ENCODE measurements at regions not wholly inside any gene's neighbourhood (a gene's known extent, or its start where the extent isn't known, plus 50 kb on each side); places are given as distances from the start of the nearest gene placed in this dataset.

DNA sequence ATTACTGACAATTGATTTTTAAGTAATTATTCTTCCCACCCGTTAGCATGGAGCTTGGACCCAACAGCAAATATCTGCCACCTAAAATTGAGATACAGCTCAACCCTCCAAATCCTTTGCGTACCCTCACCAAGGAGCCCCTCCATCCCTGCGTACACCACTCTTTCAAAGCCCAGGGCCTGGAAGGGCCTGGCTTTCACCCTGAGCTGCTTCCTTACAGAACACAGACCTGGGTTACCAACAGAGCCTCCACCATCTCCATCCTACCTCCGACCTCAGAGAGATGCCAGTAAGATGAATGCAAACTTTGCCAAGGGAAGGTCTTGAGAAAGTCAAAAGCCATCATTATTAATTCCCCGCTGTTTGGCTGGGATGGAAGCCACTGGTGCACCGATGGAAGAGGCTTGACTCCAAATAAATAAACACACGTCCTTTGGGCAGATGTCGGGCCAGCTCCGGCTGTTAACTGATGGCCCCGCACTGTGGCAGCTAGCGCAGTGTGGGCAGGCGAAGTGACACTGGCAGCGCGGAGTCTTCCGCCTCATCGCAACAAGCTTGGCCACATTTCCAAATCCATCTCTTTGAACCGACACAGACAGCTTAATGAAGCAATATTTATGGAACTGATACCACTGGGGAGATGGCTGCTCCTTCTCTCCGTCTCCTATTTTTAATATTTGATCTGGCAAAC, 150.2 kb upstream of the VSTM2B start:
- no peaks in the 10 kb centered on the region for H3K9me3 ChIP-seq
- DNase-seq, result no peak
- WGBS, 2 donors, result 90% methylated on average over 18 of the region's 18 CpGs
- H3K27me3 ChIP-seq, result peaks cover 0 to 19% (median 0%) of the 10 kb centered on the region in 3 donors
- H3K4me3 ChIP-seq, result no peak overlapping the region
- intact Hi-C loops (cut with DNase I), result no loop called here
- H3K27ac ChIP-seq, result no peak overlapping the region
- no peaks in the 10 kb centered on the region for H3K4me1 ChIP-seq
- TF ChIP-seq POLR2AphosphoS5 (IDR thresholded peaks at IDR 0.05) (no peak), EP300 (IDR thresholded peaks at IDR 0.05) (no peak), POLR2A (IDR thresholded peaks at IDR 0.05) (no peak)
- no peaks in the 10 kb centered on the region for H3K36me3 ChIP-seq

- DNase-seq, result no peak
- H3K36me3 ChIP-seq, result no peaks in the 10 kb centered on the region
- 50 to 64% methylated on average over 5 of the region's 5 CpGs for WGBS, 2 donors
Measured at GRCh38 chr19:29376855-29377354, 148.9 kb upstream of the VSTM2B start.

DNA sequence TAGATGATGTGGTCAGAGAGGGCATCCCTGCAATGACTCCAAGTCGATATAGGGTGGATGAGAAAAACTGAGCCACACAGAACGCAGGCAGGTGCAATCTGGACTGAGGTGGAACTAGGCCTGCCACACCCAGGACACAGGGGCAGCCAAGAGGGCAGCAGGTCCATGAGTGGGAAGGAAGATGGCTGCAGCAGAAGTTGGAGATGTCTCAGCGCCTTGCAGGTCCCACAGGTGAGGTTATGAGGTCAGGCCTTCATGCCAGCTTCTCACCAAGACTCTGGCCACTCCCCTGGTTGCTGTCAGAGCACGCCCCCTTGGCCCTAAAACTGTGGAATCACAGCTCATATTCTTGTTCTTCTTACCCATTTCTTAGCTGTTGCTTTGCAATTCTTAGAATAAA, 147.7 kb upstream of the VSTM2B start:
- DNase-seq, result peak; percentile 25
- H3K27ac ChIP-seq, result no peak overlapping the region
- no peaks in the 10 kb centered on the region for H3K9me3 ChIP-seq
- intact Hi-C loops (cut with DNase I), result no loop called here
- H3K36me3 ChIP-seq, result no peaks in the 10 kb centered on the region
- H3K27me3 ChIP-seq, result peaks cover 0 to 26% (median 0%) of the 10 kb centered on the region in 3 donors
- H3K4me3 ChIP-seq, result no peak overlapping the region
- no peaks in the 10 kb centered on the region for H3K4me1 ChIP-seq
- 40 to 75% methylated on average over 4 of the region's 4 CpGs for WGBS, 2 donors
- TF ChIP-seq, protein P1, sequence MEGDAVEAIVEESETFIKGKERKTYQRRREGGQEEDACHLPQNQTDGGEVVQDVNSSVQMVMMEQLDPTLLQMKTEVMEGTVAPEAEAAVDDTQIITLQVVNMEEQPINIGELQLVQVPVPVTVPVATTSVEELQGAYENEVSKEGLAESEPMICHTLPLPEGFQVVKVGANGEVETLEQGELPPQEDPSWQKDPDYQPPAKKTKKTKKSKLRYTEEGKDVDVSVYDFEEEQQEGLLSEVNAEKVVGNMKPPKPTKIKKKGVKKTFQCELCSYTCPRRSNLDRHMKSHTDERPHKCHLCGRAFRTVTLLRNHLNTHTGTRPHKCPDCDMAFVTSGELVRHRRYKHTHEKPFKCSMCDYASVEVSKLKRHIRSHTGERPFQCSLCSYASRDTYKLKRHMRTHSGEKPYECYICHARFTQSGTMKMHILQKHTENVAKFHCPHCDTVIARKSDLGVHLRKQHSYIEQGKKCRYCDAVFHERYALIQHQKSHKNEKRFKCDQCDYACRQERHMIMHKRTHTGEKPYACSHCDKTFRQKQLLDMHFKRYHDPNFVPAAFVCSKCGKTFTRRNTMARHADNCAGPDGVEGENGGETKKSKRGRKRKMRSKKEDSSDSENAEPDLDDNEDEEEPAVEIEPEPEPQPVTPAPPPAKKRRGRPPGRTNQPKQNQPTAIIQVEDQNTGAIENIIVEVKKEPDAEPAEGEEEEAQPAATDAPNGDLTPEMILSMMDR (IDR thresholded peaks at IDR 0.05), result no peak
- TF ChIP-seq EP300 (IDR thresholded peaks at IDR 0.05), result no peak
- TF ChIP-seq POLR2AphosphoS5 (IDR thresholded peaks at IDR 0.05), result no peak
- TF ChIP-seq POLR2A (IDR thresholded peaks at IDR 0.05), result no peak

More at GRCh38 chr19:29376855-29377354, 148.9 kb upstream of the VSTM2B start:
- Histone ChIP-seq H3K9me3 (no peaks in the 10 kb centered on the region), H3K27ac (no peak overlapping the region), H3K4me1 (no peaks in the 10 kb centered on the region), H3K4me3 (no peak overlapping the region), H3K27me3 (peaks cover 0 to 26% (median 0%) of the 10 kb centered on the region in 3 donors)
- intact Hi-C loops (cut with DNase I), result no loop called here
- TF ChIP-seq, protein P1 (IDR thresholded peaks at IDR 0.05), result no peak
- TF ChIP-seq POLR2A (IDR thresholded peaks at IDR 0.05) (no peak), EP300 (IDR thresholded peaks at IDR 0.05) (no peak), POLR2AphosphoS5 (IDR thresholded peaks at IDR 0.05) (no peak)

- Histone ChIP-seq H3K4me1 (no peaks in the 10 kb centered on the region), H3K27ac (no peak overlapping the region), H3K9me3 (no peaks in the 10 kb centered on the region), H3K36me3 (no peaks in the 10 kb centered on the region), H3K27me3 (peaks cover 0 to 26% (median 0%) of the 10 kb centered on the region in 3 donors), H3K4me3 (no peak overlapping the region)
- WGBS, 2 donors, result 66 to 72% methylated on average over 5 of the region's 5 CpGs
- TF ChIP-seq, protein P1 (IDR thresholded peaks at IDR 0.05), result no peak
- TF ChIP-seq POLR2A (IDR thresholded peaks at IDR 0.05) (no peak), EP300 (IDR thresholded peaks at IDR 0.05) (no peak), POLR2AphosphoS5 (IDR thresholded peaks at IDR 0.05) (no peak)
- intact Hi-C loops (cut with DNase I), result no loop called here
- DNase-seq, result no peak
Measured at GRCh38 chr19:29378543-29379080, 147.2 kb upstream of the VSTM2B start.

- intact Hi-C loops (cut with DNase I), result no loop called here
- H3K27me3 ChIP-seq, result peaks cover 0 to 26% (median 0%) of the 10 kb centered on the region in 3 donors
- DNase-seq, result no peak
- no peaks in the 10 kb centered on the region for H3K4me1 ChIP-seq
- no peaks in the 10 kb centered on the region for H3K9me3 ChIP-seq
- TF ChIP-seq POLR2AphosphoS5 (IDR thresholded peaks at IDR 0.05) (no peak), POLR2A (IDR thresholded peaks at IDR 0.05) (no peak), EP300 (IDR thresholded peaks at IDR 0.05) (no peak)
- TF ChIP-seq, protein P1 (IDR thresholded peaks at IDR 0.05), result no peak
- no peaks in the 10 kb centered on the region for H3K36me3 ChIP-seq
- H3K4me3 ChIP-seq, result no peak overlapping the region
- 50 to 61% methylated on average over 13 of the region's 13 CpGs for WGBS, 2 donors
- H3K27ac ChIP-seq, result no peak overlapping the region
Measured at GRCh38 chr19:29379257-29380021, 146.4 kb upstream of the VSTM2B start.
